ENCODE measurements at regions not wholly inside any gene's neighbourhood (a gene's known extent, or its start where the extent isn't known, plus 50 kb on each side); places are given as distances from the start of the nearest gene placed in this dataset.

DNA sequence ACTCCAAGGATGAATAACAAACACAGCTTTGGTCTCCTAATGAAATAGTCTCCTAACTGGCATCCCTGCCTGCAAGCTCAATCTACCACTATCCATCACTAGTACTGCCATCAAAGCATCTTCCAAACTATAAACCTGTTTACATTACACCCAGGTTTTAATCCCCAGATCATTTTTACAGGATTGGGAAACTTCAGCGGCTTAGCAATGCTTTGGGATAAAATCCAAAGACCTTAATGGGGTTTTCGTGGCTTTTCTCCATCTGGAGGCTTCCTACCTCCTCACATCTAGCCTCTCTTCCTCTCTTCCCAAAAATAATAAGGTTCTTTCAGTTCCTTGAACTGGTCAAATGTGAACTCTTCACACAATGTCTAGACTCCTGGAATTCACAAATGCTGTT is 92.2 kb upstream of the SETBP1 start:
- no peak for ATAC-seq (ENCODE audit: low FRiP score)
- TF ChIP-seq, protein P1, sequence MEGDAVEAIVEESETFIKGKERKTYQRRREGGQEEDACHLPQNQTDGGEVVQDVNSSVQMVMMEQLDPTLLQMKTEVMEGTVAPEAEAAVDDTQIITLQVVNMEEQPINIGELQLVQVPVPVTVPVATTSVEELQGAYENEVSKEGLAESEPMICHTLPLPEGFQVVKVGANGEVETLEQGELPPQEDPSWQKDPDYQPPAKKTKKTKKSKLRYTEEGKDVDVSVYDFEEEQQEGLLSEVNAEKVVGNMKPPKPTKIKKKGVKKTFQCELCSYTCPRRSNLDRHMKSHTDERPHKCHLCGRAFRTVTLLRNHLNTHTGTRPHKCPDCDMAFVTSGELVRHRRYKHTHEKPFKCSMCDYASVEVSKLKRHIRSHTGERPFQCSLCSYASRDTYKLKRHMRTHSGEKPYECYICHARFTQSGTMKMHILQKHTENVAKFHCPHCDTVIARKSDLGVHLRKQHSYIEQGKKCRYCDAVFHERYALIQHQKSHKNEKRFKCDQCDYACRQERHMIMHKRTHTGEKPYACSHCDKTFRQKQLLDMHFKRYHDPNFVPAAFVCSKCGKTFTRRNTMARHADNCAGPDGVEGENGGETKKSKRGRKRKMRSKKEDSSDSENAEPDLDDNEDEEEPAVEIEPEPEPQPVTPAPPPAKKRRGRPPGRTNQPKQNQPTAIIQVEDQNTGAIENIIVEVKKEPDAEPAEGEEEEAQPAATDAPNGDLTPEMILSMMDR (IDR thresholded peaks at IDR 0.05): no peak
- DNase-seq (ENCODE audit: low spot score): no peak

DNA sequence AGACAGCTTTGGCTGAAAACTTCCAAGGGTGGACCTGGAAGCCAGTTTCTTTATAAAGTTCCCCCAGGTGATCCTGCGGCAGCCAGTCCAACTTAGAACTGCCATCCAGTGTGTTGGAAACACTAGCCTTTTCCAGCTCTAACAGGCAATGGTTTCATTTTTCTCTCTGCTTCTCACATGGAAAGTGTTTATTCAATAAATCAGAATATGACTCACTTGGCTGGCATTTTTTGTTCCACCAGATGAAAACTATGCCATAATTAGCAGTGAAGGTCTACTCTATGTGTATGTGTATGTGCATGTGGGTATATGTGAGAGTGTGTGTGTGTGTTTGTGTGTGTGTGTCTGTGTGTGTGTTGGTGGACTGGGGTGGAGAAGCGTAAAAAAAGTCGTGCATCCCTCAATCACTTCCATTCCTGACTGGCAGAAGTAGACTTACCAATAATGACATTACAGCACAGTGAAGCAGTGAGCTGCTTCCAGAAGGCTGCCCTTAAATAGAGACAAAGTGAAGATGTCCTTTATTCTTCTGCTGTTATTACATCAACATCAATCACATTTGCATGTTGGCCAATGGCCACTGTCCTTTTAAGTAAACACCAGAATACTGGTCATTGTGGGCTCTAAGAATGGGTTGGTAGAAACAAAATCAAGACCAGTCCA is 90.9 kb upstream of the SETBP1 start:
- ATAC-seq (ENCODE audit: low FRiP score) (peak; percentile 51), DNase-seq (ENCODE audit: low spot score) (no peak)
- TF ChIP-seq, protein P1 (IDR thresholded peaks at IDR 0.05): no peak

DNA sequence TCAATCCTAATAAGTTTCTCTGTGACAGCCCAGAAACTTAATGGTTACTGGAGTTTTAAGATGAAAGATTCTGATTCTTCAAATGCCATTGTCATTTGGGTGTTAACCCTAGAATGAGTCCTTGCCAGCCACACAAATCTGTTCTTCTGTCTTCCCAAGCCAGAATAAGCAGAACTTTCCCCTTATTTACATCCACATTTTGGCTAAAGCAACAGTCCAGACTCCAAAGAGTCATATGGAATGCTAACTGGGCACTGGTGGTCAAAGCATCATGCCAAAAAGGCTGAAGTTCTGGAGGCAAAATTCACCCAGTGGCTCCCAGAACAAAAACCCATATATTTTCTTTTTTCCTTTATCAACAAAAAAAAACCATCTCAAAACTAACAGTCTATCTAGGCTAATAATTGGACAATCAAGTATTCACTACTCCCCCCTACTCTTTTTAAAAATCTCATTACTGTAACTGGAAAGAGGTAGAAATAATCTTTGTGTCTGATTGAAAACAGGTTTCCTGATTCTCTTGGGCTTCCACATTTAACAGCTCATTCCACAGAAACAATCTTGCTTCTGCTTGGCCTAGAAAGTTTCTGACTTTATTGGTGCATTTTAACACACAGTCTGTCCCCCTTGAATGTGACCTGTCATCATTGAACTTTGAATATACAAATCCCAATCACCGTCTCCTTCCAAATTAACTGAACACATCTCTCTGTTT is 89.6 kb upstream of the SETBP1 start:
- TF ChIP-seq, protein P1 (IDR thresholded peaks at IDR 0.05): no peak
- ATAC-seq (ENCODE audit: low FRiP score): no peak
- DNase-seq (ENCODE audit: low spot score): no peak

DNA sequence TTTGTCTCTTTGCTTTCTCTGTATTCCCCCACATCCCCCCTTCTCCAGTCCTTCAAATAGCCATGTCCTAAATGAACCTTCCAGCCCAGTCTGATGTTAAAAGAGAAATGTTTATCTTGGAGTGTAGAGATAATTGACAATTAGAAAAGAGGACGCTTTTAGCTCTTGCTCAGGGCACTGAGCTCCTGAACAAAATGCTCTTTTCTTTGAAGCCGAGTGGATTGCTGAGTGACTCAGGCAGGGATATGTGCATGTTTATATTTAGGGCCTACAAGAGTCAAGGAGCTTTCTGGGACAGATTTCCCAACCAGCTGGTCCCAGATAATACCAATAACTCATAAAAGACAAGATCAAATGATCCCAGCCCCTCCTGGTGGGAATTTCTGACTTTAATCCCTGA is 88.0 kb upstream of the SETBP1 start:
- ATAC-seq (ENCODE audit: low FRiP score) (no peak), DNase-seq (ENCODE audit: low spot score) (no peak)
- TF ChIP-seq, protein P1 (IDR thresholded peaks at IDR 0.05): no peak

DNA sequence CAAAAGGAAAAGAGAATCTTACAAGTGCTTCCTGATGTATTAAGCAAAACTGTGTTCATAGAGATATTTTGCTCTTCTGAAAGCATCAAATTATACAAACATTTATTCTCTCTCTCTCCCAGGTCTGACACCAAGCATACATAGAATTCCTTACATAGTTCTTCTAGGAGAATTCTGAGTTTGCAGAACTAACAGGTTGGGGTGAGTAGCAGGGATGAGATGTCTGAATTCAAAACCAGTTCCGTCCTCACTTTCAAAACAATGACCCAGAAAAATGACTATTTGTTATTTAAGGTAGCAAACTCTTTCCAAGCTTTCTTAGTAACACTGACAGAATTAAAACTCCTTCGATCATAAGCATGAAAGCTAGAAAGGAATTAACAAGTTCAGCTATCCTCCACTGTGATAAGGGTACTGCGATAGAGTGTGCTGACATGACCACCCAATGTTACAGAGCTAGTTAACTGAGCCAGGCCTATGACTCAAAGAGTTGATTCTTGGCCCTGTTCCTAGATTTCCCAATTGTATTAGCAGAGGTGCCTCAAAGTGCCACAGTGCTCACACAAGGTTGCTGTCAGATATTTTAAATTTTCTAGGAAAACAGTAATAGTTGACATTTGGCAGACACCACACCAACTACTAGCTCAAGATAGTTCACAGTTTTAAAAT is 85.8 kb upstream of the SETBP1 start:
- DNase-seq (ENCODE audit: low spot score): no peak
- ATAC-seq (ENCODE audit: low FRiP score): peak; percentile 90
- TF ChIP-seq, protein P1 (IDR thresholded peaks at IDR 0.05): no peak

DNA sequence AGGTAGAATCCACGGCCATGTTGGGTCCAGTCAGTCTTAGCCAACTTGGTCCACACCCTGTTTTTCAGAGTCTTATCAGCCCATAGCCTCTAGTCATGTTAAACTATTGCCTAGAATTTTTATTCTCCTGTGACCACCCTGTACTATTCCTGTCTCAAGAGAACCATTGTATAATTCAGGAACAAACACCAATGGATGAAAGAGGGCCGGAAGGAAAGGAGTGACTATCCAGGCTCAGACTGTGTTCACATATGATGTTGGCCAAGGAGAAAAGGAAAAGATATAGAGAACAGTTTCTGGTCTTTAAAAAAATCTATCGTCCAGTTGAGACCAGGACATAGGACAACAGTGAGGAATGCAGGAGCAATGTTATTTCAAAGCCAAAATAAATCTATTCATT is 82.9 kb upstream of the SETBP1 start:
- TF ChIP-seq, protein P1 (IDR thresholded peaks at IDR 0.05): no peak
- ATAC-seq (ENCODE audit: low FRiP score): no peak
- DNase-seq (ENCODE audit: low spot score): no peak

Data from omental fat pad (tissue), 3 donors.